Stimulated activated CD4-positive, alpha-beta T cell treated with anti-CD3 and anti-CD28 coated beads, TNF-alpha, amount 100 ng/mL, for 24 hours (primary cell): ENCODE measurements at regions not wholly inside any gene's neighbourhood (a gene's known extent, or its start where the extent isn't known, plus 50 kb on each side); places are given as distances from the start of the nearest gene placed in this dataset.

Experiments
- DNase-seq, 3 experiments: peaks; one replicate each; pipeline ENCODE4 v3.0.0-alpha.2; 2020; ENCODE audit warnings: low read depth in 3 of 3

GRCh38 chr18:61949946-61950345 lies 57.1 kb upstream of the RNF152 start:
- no peak for DNase-seq

- no peak for DNase-seq
Measured at GRCh38 chr18:61948846-61949438, 56.1 kb upstream of the RNF152 start.

DNA sequence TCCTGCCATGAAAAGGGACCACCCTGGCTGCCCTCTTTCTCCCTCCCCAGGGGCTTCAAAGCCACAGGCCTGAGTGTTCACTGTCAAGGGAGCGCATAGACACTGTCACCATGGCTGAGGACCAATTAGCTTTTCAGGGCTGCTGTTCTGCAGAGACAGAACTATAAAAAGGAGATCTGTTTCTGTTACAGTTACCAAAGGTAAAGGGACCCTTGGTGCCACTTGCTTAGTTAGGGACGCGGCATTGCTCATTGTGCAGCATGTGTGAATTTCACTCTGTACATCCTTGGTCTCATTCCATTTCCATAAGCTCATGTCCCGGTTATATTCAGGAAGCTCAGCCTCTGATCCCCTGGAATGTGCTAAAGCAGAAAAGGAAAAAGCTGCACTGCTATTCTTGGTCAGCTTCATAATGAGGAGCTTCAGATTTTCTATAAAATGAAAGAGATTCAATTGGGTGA lies 55.5 kb upstream of the RNF152 start:
- no peak for DNase-seq

DNA sequence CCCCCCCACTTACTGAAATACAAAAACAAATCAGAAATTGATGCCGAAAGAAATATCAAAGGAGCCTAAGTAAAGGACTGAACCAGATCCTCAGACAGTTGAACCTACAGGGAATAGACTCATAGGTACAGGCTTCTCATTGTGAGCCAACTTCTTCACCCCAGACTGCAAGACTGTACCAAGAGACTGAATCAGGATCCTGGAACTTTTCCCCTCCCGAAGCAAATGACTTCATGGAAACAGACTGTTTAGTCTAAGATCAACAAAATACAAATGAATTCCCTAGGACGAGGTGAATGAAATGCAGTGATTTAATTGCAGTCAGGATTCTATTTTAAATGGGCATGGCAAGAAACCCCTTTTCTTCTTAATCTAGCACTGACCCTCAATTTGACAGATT lies 53.6 kb upstream of the RNF152 start:
- DNase-seq, result no peak

DNA sequence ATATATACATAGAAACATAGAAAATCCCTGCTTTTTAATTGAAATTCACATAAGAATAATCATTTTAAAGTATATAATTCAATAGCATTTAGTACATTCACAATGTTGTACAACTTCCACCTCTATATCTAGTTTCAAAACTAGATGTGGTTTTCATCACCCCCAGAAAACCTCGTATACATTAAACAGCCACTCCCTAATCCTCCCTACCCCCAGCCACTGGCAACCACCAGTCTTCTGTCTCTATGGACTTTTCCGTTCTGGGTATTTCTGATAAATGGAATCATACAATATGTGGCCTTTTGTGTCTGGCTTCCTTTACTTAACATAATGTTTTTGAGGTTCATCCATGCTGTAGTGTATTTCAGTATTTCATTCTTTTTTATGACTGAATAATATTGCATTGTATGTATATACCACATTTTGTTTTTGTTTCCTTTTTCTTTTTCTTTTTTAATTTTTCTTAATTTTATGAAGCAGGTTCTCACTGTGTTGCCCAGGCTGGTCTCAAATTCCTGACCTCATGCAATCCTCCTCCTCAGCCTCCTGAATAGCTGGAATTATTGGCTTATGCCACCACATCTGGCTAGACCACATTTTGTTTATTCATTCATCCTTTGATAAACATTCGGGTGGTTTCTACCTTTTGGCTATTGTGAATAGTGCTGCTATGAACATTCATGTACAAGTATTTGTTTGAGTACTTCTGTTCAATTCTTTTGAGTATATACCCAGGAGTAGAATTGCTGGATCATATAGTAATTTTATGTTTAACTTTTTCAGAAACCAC lies 50.6 kb upstream of the RNF152 start:
- DNase-seq, result no peak
